GM12878 (cell line): ENCODE measurements at regions not wholly inside any gene's neighbourhood (a gene's known extent, or its start where the extent isn't known, plus 50 kb on each side); places are given as distances from the start of the nearest gene placed in this dataset.

ENCODE experiments used
- ATF3 ChIP-seq: IDR thresholded peaks from 2 replicates; pipeline ENCODE4 v1.6.1; 2011; ENCODE audit warnings: low read depth, mild to moderate bottlenecking, low read length, moderate library complexity, borderline replicate concordance; ENCODE audit errors: extremely low read depth
- BHLHE40 ChIP-seq, 2 experiments: fragments of 450-650 bp in 1 of 2; IDR thresholded peaks; 2 replicates each; pipeline ENCODE4 v1.6.1; 2011 to 2017; ENCODE audit warnings: low read depth in 2 of 2, borderline replicate concordance in 1 of 2, improper control_type of control experiment in 1 of 2, low read length in 1 of 2, mild to moderate bottlenecking in 1 of 2
- CTCF ChIP-seq, 3 experiments: IDR thresholded peaks in 2 of 3; conservative IDR thresholded peaks in 1 of 3; 2 replicates each; pipeline ENCODE4 v1.5.1; 2011; ENCODE audit warnings: low read depth in 3 of 3, low read length in 3 of 3, mild to moderate bottlenecking in 3 of 3, control low read depth in 2 of 3, moderate library complexity in 2 of 3, inconsistent platforms in 1 of 3, mixed read lengths in 1 of 3; ENCODE audit not compliant: control insufficient read depth in 2 of 3, insufficient read depth in 1 of 3; ENCODE audit errors: extremely low read depth in 1 of 3
- RCOR1 ChIP-seq: conservative IDR thresholded peaks from 2 replicates; pipeline ENCODE4 v1.6.1; 2012; ENCODE audit warnings: low read depth, low read length, improper control_type of control experiment
- RFX5 ChIP-seq: IDR thresholded peaks from 2 replicates; pipeline ENCODE4 v1.6.1; 2011; ENCODE audit warnings: low read depth, low read length, improper control_type of control experiment

- TF ChIP-seq ATF3, result no peak
- TF ChIP-seq RCOR1, result no peak
- no peak for TF ChIP-seq RFX5
- TF ChIP-seq BHLHE40 (IDR thresholded peaks at IDR 0.05; ENCODE audit: borderline replicate concordance in 1 of 2, low read depth in 2 of 2, low read length in 1 of 2), result no peak
- no peak for TF ChIP-seq CTCF (IDR thresholded peaks at IDR 0.05 in 2 of 3, conservative IDR thresholded peaks at IDR 0.05 in 1 of 3; ENCODE audit: control insufficient read depth in 2 of 3, extremely low read depth in 1 of 3, insufficient read depth in 1 of 3, low read depth in 3 of 3, low read length in 3 of 3)
Observed at GRCh38 chr2:188884046-188884445, 90.1 kb upstream of the COL3A1 start.
